ENCODE measurements at regions not wholly inside any gene's neighbourhood (a gene's known extent, or its start where the extent isn't known, plus 50 kb on each side); places are given as distances from the start of the nearest gene placed in this dataset.

DNA sequence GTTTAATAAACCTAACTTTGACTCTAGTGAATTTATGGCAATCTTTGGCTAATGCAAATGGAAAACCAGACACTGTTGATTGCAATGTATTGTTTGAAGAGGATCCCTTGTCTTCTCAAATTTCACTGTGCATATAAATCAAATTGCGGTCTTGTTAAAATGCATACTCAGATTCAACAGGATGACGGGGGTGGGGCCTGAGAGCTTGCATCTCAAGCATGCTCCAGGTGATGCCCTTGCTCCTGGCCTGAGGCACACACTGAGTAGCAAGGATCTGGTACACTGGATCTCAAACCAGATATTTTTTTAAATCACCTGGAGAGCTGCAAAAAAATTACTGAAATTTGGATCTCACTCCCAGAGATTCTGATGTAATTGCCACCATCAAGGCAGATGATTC lies 463.7 kb downstream of the DNAH5 start:
- ATAC-seq = no peak
- Mint-ChIP-seq H3K27me3 (no peaks in the 10 kb centered on the region), H3K4me1 (ENCODE audit: low read depth in 2 of 2) (no peaks in the 10 kb centered on the region), H3K36me3 (no peaks in the 10 kb centered on the region), H3K9me3 (no peaks in the 10 kb centered on the region), H3K27ac (no peak overlapping the region), H3K4me3 (no peak overlapping the region)
- no peak for DNase-seq (ENCODE audit: low spot score)

DNA sequence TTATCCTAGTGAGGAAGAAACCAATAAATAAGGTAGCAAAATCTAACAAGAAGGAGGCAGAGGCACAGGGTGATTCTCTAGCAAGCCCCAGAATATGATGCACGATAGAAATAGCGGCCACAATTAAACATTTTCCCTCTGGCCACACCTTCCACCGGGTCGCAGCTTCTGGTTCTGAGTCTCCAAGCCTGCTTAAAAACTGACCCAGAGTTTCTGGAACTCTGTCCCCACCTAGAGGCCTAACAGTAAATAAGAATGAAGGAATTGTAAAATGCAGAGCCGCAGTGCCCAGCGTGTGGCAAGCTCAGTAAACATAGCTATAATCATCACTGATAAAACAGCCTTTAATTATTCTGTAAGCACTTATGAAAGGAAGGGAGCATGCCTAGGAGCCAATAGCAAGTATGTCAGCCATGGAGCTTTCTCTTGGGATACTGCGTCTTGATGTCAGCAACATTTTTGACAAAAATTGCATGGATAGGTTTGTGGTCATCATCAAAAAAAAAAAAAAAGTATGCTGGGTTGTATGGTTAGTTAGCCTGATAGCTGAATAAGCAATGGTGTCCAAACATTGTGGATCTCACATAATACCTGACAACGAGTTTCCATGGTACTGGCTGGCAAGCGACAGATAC lies 465.5 kb downstream of the DNAH5 start:
- DNase-seq (ENCODE audit: low spot score) (no peak), ATAC-seq (no peak)
- H3K4me1 Mint-ChIP-seq (ENCODE audit: low read depth in 2 of 2) = no peaks in the 10 kb centered on the region
- no peaks in the 10 kb centered on the region for H3K9me3 Mint-ChIP-seq
- no peaks in the 10 kb centered on the region for H3K27me3 Mint-ChIP-seq
- no peak overlapping the region for H3K4me3 Mint-ChIP-seq
- no peak overlapping the region for H3K27ac Mint-ChIP-seq
- H3K36me3 Mint-ChIP-seq = no peaks in the 10 kb centered on the region

DNA sequence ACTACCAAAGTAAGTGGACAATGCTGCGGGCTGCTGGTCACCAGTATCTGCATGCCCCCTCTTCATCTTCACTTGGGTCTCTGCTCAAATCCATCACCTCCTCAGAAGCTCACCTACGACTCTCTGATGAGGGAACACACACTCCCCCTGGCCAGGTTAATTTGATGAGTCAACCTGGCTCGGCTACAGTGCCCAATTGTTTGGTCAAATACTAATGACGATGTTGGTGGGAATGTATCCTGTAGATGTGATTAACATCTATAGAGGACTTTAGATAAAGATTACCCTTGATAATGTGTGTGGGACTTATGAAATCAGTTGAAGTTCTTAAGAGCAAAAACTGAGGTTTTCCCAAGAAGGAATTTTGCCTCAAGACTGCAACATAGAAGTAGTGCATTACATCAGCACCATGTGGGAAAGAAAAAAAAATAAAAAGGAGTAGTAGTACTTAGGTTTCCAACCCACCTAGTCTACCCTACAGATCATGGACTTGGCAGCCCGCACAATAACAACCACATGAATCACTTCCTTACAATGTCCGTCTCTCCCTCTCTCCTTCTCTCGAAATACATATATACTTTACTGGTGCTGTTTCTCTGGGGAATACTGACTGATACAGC lies 467.3 kb downstream of the DNAH5 start:
- H3K27ac Mint-ChIP-seq = no peak overlapping the region
- H3K9me3 Mint-ChIP-seq = no peaks in the 10 kb centered on the region
- no peak overlapping the region for H3K4me3 Mint-ChIP-seq
- H3K4me1 Mint-ChIP-seq (ENCODE audit: low read depth in 2 of 2) = no peaks in the 10 kb centered on the region
- ATAC-seq (no peak), DNase-seq (ENCODE audit: low spot score) (no peak)
- no peaks in the 10 kb centered on the region for H3K36me3 Mint-ChIP-seq
- H3K27me3 Mint-ChIP-seq = no peaks in the 10 kb centered on the region

DNA sequence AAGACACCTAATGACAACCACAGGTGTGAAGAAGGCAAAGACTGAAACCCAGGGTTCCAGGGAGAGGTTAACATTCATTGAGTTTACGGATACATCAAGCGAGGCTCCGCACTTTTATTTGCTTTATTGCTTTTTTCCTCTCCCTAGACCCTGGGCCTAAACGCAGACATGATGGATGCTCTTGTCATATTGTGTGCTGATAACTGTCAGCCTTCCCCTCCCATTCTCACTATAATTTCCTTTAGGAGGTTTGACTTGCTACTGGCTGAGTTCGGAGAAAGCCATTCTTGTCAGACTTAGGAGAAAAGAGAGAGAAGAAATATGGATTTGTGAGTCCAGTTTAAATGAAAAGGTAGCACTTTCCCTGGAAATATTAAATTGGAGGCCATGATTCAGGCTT lies 471.6 kb downstream of the DNAH5 start:
- Mint-ChIP-seq H3K27me3 (no peaks in the 10 kb centered on the region), H3K27ac (no peak overlapping the region), H3K9me3 (peaks cover 6% of the 10 kb centered on the region), H3K4me3 (no peak overlapping the region), H3K36me3 (no peaks in the 10 kb centered on the region), H3K4me1 (ENCODE audit: low read depth in 2 of 2) (no peaks in the 10 kb centered on the region)
- DNase-seq (ENCODE audit: low spot score) (no peak), ATAC-seq (no peak)

DNA sequence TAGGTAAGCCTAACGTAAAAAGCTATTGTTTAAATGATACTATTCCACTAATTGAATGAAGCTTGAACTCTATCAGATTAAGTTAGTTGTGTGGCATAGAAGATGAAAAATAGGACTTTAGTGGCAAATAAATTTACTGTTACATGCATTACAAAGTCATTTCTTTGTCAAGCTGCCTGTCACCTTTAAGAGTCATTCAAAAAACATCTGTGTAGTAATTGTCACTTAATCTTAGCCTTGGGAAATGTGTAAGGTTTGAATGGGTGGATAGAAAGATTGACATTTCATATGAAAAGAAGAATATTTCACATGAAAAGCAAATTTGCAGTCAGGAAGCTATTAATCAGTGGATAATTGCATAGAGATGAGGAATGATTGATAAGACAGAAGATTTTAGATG lies 473.5 kb downstream of the DNAH5 start:
- no peak for DNase-seq (ENCODE audit: low spot score)
- H3K4me1 Mint-ChIP-seq (ENCODE audit: low read depth in 2 of 2) = no peaks in the 10 kb centered on the region
- no peaks in the 10 kb centered on the region for H3K27me3 Mint-ChIP-seq
- peaks cover 6% of the 10 kb centered on the region for H3K9me3 Mint-ChIP-seq
- ATAC-seq = no peak
- H3K4me3 Mint-ChIP-seq = no peak overlapping the region
- no peaks in the 10 kb centered on the region for H3K36me3 Mint-ChIP-seq
- H3K27ac Mint-ChIP-seq = no peak overlapping the region

DNA sequence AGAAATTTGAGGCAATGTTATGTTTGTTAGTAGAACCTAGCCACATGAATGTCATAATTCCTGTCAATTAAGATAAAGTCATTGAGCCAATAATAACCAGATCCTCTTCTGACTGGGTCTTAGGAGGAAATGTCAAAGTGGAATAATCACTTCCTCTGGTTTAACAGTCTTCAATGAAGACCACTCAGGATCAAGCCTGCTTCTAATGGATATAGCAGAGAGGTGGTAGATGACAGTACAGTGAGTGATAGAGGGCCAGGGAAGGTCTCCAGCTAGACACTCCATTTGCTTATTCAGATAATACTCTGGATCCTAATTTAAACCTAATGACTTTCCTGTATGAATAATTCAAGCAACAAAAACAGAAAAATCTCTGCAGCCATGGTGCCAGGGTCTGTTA lies 474.2 kb downstream of the DNAH5 start:
- no peaks in the 10 kb centered on the region for H3K27me3 Mint-ChIP-seq
- H3K4me3 Mint-ChIP-seq = no peak overlapping the region
- H3K4me1 Mint-ChIP-seq (ENCODE audit: low read depth in 2 of 2) = no peaks in the 10 kb centered on the region
- DNase-seq (ENCODE audit: low spot score) (no peak), ATAC-seq (no peak)
- H3K36me3 Mint-ChIP-seq = no peaks in the 10 kb centered on the region
- no peak overlapping the region for H3K27ac Mint-ChIP-seq
- peaks cover 6% of the 10 kb centered on the region for H3K9me3 Mint-ChIP-seq

DNA sequence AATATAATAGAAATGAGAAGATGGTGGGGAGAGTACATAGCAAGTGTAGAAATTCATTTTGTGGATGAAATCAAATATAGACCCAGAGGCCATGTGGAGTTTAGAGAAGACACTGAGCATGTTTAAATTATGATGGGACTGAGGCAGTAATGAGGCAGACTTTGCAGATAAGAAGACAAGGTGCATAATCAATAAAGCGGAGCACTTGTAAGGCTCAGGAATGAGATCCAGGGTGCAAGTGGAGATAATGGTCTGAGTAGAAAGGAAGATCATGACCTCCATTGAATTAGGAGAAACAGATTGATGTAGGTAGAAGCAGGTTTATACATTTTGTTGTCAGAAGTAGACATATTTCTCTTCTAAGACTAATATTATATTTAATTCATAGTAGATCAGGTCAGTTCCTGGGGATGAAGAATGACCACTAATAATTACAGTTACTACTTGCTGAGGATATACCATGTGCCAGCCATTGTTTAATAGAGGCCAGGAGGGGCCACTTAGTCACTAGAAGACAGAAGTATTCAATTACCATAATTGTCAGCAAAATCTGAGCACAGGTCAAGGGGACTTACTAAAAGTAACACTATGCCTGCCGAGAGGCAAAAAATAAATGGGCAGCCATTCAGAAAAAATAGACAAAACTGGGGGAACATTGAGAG lies 479.8 kb downstream of the DNAH5 start:
- DNase-seq (ENCODE audit: low spot score) (no peak), ATAC-seq (no peak)
- no peak overlapping the region for H3K4me3 Mint-ChIP-seq
- no peak overlapping the region for H3K27ac Mint-ChIP-seq
- H3K36me3 Mint-ChIP-seq = no peaks in the 10 kb centered on the region
- no peaks in the 10 kb centered on the region for H3K27me3 Mint-ChIP-seq
- peaks cover 13% of the 10 kb centered on the region for H3K9me3 Mint-ChIP-seq
- H3K4me1 Mint-ChIP-seq (ENCODE audit: low read depth in 2 of 2) = no peaks in the 10 kb centered on the region

DNA sequence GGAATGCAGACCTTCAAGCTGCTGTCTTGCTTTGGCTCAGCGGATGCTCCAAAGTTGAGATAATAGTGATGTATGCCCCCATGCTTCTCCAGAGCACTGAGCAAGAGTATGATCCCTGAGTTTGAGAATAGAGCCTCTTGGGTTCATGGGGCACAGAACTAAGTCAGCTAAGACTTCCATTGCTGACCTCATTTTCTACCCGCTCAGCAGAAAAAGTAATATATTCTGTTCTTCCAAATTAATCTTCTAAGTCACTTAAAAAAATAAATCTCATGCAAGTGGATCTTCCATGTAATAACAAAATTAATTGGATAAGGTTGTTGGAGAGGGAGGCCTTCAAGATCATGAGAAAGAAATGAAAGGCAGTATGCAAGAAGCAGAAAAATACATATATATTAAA lies 483.9 kb downstream of the DNAH5 start:
- Mint-ChIP-seq H3K27me3 (no peaks in the 10 kb centered on the region), H3K9me3 (peaks cover 9% of the 10 kb centered on the region), H3K27ac (no peak overlapping the region), H3K36me3 (no peaks in the 10 kb centered on the region), H3K4me1 (ENCODE audit: low read depth in 2 of 2) (no peaks in the 10 kb centered on the region), H3K4me3 (no peak overlapping the region)
- DNase-seq (ENCODE audit: low spot score) (no peak), ATAC-seq (no peak)

DNA sequence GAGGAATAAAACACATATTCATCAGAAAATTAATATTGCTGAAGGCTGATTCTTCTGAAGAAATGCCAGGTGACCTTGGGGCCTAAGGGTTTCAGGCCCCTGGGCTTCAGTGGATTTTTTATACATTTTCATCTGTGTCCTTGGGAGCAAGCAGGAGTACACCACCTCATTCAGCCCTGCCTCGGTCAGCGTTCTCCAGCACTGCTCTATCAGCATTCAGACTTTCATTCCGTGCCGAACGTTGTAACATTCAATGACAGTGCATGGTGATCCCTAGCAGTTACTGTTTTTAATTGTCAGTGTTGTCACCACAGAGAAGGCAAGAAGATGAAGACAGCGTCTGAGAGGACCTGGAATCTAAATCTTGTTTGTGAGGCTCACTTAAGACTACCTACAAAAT lies 490.4 kb downstream of the DNAH5 start:
- H3K27me3 Mint-ChIP-seq = no peaks in the 10 kb centered on the region
- H3K4me1 Mint-ChIP-seq (ENCODE audit: low read depth in 2 of 2) = no peaks in the 10 kb centered on the region
- no peak overlapping the region for H3K4me3 Mint-ChIP-seq
- no peak overlapping the region for H3K27ac Mint-ChIP-seq
- no peak for DNase-seq (ENCODE audit: low spot score)
- peaks cover 5% of the 10 kb centered on the region for H3K9me3 Mint-ChIP-seq
- H3K36me3 Mint-ChIP-seq = no peaks in the 10 kb centered on the region
- no peak for ATAC-seq

DNA sequence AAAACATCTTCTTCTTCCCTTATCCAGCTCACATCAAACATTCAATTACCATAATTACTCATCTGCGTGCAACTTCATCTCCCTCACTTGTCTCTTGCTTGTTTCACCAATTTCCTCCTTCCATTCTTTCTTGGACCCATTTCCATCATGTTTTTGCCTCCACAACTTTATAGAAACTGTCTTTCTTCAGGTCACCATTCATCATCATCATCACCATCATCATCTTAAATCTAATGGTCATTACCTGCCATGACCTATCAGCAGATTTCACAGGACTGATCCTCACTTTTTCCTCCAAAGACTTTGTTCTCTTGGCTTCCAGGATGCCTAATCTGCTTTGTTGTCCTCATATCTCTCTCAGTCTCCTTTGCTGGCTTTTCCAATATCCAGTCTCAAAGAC lies 495.6 kb downstream of the DNAH5 start:
- H3K4me3 Mint-ChIP-seq = no peak overlapping the region
- peaks cover 6% of the 10 kb centered on the region for H3K9me3 Mint-ChIP-seq

DNA sequence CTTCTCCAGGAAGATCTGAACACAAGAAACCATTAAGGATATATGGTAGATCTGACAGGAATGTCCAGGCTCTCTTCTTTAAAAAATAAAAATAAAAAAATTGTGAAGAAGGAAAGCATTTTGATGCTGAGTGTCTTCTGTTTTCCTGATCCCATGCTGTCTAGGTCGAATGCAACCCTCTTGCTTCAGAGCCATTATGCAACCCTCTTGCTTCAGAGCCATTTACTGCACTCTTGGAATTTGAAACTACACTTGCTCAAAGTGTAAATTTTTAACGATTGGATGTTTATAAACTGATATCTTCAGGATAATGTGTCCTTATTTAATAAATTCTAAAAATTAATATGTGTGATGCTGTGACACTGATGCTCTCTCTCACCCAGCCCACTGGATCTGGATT lies 505.1 kb downstream of the DNAH5 start:
- Mint-ChIP-seq H3K4me3 (no peak overlapping the region), H3K27me3 (no peaks in the 10 kb centered on the region)

More for the DNA sequence above, 495.6 kb downstream of the DNAH5 start:
- no peaks in the 10 kb centered on the region for H3K36me3 Mint-ChIP-seq
- no peaks in the 10 kb centered on the region for H3K4me1 Mint-ChIP-seq (ENCODE audit: low read depth in 2 of 2)
- H3K27me3 Mint-ChIP-seq = no peaks in the 10 kb centered on the region
- ATAC-seq (no peak), DNase-seq (ENCODE audit: low spot score) (no peak)
- no peak overlapping the region for H3K27ac Mint-ChIP-seq

DNA sequence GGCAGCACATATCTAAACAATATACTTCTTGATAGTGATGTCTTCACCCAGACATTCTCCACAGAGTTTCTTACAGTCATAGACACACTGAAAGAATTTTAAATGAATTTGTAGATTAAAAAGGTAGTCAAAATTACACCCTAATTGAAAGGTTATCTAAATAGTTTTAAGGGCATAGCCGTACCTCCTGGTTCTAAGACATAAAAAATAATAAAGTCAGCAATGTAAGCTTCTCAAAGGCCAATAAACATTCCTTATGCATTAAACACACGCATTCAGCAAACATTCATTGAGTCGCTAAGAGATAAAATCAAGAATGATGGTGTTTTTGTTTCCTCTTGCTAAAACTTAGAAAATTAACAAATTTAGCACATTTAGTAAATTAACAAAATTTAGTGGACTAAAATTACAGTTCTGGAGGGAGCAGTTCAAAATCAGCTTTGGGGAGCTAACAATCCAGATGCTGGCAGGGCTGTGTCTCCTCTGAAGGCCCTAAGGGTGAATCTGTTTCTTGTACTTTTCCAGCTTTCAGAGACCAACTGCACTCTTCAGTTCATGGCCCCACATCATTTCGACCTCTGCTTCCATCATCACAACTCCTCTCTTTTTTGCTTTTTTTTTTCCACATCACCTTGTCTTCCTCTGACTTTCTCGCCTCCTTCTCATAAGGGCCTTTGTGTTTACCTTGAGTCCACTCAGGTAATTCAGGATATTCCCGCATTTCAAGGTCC lies 516.5 kb downstream of the DNAH5 start:
- ATAC-seq (no peak), DNase-seq (ENCODE audit: low spot score) (no peak)
- Mint-ChIP-seq H3K9me3 (peaks cover 20% of the 10 kb centered on the region), H3K4me1 (ENCODE audit: low read depth in 2 of 2) (no peaks in the 10 kb centered on the region), H3K27ac (no peak overlapping the region), H3K27me3 (no peaks in the 10 kb centered on the region), H3K4me3 (no peak overlapping the region), H3K36me3 (no peaks in the 10 kb centered on the region)

More for the DNA sequence above, 505.1 kb downstream of the DNAH5 start:
- no peaks in the 10 kb centered on the region for H3K36me3 Mint-ChIP-seq
- H3K4me1 Mint-ChIP-seq (ENCODE audit: low read depth in 2 of 2) = no peaks in the 10 kb centered on the region
- H3K9me3 Mint-ChIP-seq = peaks cover 10% of the 10 kb centered on the region
- H3K27ac Mint-ChIP-seq = no peak overlapping the region
- DNase-seq (ENCODE audit: low spot score) (no peak), ATAC-seq (no peak)

DNA sequence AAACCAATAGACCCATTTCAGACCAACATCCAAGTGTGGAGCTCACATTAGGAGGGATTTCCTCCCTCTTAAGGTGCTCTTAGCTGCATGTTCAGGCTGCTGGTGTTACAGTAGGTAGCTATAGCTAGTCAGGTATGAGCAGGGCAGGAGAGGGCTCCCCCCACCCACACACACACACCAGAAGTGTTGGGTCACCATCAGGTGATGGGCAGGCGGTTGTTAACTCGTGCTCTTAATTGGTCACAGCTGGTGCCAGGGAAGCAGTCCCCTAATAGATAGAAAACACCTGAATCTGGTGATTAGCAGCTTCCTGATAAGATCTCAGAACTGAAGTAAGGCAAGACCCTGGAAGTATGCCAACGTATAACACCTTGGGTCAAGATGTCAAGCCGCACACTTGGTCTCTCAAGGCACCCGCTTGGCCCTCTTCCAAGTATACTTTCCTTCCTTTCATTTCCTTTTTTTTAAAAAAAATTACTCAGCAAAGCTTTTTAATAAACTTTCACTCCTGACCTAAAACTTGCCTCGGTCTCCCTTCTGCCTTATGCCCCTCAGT lies 532.4 kb downstream of the DNAH5 start:
- DNase-seq (ENCODE audit: low spot score) = no peak
- Mint-ChIP-seq H3K4me1 (ENCODE audit: low read depth in 2 of 2) (no peaks in the 10 kb centered on the region), H3K4me3 (no peak overlapping the region), H3K9me3 (peaks cover 8% of the 10 kb centered on the region), H3K27me3 (no peaks in the 10 kb centered on the region), H3K36me3 (no peaks in the 10 kb centered on the region), H3K27ac (no peak overlapping the region)
- ATAC-seq = no peak

DNA sequence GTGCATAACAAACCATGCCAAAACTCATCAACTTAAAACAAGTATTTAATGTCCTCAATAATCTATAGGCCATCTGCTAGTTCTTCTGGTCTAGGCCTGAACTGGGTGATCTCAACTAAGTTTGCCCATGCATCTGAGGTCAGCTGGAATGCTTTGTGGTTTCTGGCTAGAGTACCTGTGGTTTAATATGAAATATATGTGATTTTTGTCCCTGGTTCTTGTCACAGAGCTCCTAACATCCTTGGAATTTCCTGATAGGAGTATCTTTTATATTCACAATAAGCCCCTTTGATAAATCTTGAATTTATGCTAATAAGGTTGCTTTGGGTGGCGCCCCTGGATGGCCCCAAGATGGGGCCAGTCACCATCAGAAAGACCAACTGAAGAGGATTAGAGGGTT lies 535.9 kb downstream of the DNAH5 start:
- Mint-ChIP-seq H3K4me1 (ENCODE audit: low read depth in 2 of 2) (no peaks in the 10 kb centered on the region), H3K27me3 (no peaks in the 10 kb centered on the region), H3K4me3 (no peak overlapping the region), H3K27ac (no peak overlapping the region), H3K36me3 (no peaks in the 10 kb centered on the region), H3K9me3 (peaks cover 11% of the 10 kb centered on the region)
- ATAC-seq = no peak
- no peak for DNase-seq (ENCODE audit: low spot score)
